ENCODE measurements at regions not wholly inside any gene's neighbourhood (a gene's known extent, or its start where the extent isn't known, plus 50 kb on each side); places are given as distances from the start of the nearest gene placed in this dataset.

DNA sequence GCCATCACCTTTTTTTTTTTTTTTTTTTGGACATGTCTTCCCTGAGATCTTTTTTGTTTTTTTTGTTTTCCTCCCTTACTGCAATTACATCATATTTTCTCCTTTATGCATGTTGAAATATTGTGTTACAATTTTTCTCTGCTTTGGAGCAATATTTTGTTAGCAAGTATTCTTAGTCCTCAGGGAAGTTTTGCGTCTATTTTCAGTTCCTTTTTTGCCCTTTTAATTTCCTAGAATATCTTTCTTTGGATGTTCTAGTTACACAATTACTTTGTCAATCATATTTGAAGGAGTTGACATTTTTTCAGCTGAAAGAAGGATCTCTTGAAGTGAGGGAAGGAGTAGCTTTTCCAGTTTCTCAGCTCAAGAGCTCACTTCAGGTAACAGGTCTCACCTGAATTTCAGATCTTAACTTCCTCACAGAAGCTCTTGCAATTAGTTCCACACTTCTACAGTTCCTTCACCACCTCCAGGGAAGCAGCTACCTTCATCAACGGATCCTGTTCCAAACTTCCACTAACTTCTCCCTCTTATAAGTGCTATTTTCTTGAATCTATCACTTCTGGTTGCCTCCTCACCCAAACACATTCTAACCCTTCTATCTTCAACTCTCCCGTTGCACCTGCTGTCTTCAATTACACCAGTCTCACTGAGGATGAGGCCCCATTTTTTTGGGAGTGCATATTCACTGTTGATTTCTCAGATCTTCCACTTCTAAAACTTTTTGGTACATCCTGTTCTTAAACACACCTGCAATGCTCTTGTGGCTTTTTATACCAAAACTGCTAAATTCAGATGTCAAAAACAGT is 57.8 kb upstream of the CPOX start:
- Histone ChIP-seq H3K79me2 (no peaks in the 10 kb centered on the region), H3K4me1 (ENCODE audit: insufficient read depth) (no peaks in the 10 kb centered on the region), H3K9me3 (ENCODE audit: low read depth) (no peaks in the 10 kb centered on the region), H3K27me3 (no peaks in the 10 kb centered on the region), H2AFZ (no peak overlapping the region), H3K4me3 (no peak overlapping the region), H4K20me1 (ENCODE audit: insufficient read depth, poor library complexity, severe bottlenecking) (no peaks in the 10 kb centered on the region), H3K36me3 (replicated peaks; ENCODE audit: insufficient read depth, low read depth) (no peaks in the 10 kb centered on the region), H3K4me2 (no peak overlapping the region), H3K9me2 (replicated peaks; ENCODE audit: insufficient read depth) (no peaks in the 10 kb centered on the region), H3K27ac (no peak overlapping the region)
- WGBS (ENCODE audit: low lambda C conversion rate, missing lambda C conversion rate), result 84% methylated on average over 3 of the region's 3 CpGs
- no peak for DNase-seq (ENCODE audit: low spot score)
- TF ChIP-seq EZH2 (IDR thresholded peaks at IDR 0.05; ENCODE audit: borderline replicate concordance) (no peak), CTCF (IDR thresholded peaks at IDR 0.05; ENCODE audit: poor library complexity) (no peak), EZH2phosphoT487 (IDR thresholded peaks at IDR 0.05; ENCODE audit: low read depth, severe bottlenecking, unreplicated experiment) (no peak)

GRCh38 chr3:98651780-98652077 is 58.3 kb upstream of the CPOX start:
- H3K4me1 ChIP-seq (ENCODE audit: insufficient read depth), result no peaks in the 10 kb centered on the region
- no peak for DNase-seq (ENCODE audit: low spot score)
- TF ChIP-seq CTCF (IDR thresholded peaks at IDR 0.05; ENCODE audit: poor library complexity) (no peak), EZH2 (IDR thresholded peaks at IDR 0.05; ENCODE audit: borderline replicate concordance) (no peak), EZH2phosphoT487 (IDR thresholded peaks at IDR 0.05; ENCODE audit: low read depth, severe bottlenecking, unreplicated experiment) (no peak)
- no peaks in the 10 kb centered on the region for H3K79me2 ChIP-seq
- H3K4me3 ChIP-seq, result no peak overlapping the region
- H3K4me2 ChIP-seq, result no peak overlapping the region
- H3K9me3 ChIP-seq (ENCODE audit: low read depth), result no peaks in the 10 kb centered on the region
- no peaks in the 10 kb centered on the region for H3K9me2 ChIP-seq (replicated peaks; ENCODE audit: insufficient read depth)
- H3K27ac ChIP-seq, result no peak overlapping the region
- no peaks in the 10 kb centered on the region for H3K36me3 ChIP-seq (replicated peaks; ENCODE audit: insufficient read depth, low read depth)
- H3K27me3 ChIP-seq, result no peaks in the 10 kb centered on the region
- H2AFZ ChIP-seq, result no peak overlapping the region
- no peaks in the 10 kb centered on the region for H4K20me1 ChIP-seq (ENCODE audit: insufficient read depth, poor library complexity, severe bottlenecking)

DNA sequence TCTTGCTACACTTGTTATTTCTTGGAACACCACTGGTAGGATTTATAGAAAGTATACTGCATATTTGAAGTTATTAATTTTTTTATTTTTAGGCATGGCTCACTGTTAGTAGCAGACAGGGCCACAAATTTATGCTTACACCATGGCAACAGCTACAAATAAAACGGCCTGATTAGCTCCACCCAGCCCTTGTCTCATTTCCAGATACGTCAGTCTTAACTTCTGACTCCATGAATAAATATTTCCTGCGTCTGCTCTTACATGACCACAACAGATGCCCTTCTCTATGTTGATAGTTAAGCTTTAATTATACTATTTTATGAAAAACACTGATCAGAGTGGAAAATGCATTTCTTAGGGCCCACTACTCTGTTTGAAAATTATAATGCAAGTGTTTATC is 62.3 kb upstream of the CPOX start:
- no peaks in the 10 kb centered on the region for H3K9me3 ChIP-seq (ENCODE audit: low read depth)
- no peak overlapping the region for H3K4me3 ChIP-seq
- DNase-seq (ENCODE audit: low spot score), result no peak
- H2AFZ ChIP-seq, result no peak overlapping the region
- no peak overlapping the region for H3K4me2 ChIP-seq
- H3K79me2 ChIP-seq, result no peaks in the 10 kb centered on the region
- H3K4me1 ChIP-seq (ENCODE audit: insufficient read depth), result no peaks in the 10 kb centered on the region
- H3K27me3 ChIP-seq, result peaks cover 4% of the 10 kb centered on the region
- H3K9me2 ChIP-seq (replicated peaks; ENCODE audit: insufficient read depth), result no peaks in the 10 kb centered on the region
- no peaks in the 10 kb centered on the region for H4K20me1 ChIP-seq (ENCODE audit: insufficient read depth, poor library complexity, severe bottlenecking)
- H3K27ac ChIP-seq, result no peak overlapping the region
- no peaks in the 10 kb centered on the region for H3K36me3 ChIP-seq (replicated peaks; ENCODE audit: insufficient read depth, low read depth)
- WGBS (ENCODE audit: low lambda C conversion rate, missing lambda C conversion rate), result 81% methylated on average over 3 of the region's 3 CpGs
- TF ChIP-seq CTCF (IDR thresholded peaks at IDR 0.05; ENCODE audit: poor library complexity) (no peak), EZH2 (IDR thresholded peaks at IDR 0.05; ENCODE audit: borderline replicate concordance) (no peak), EZH2phosphoT487 (IDR thresholded peaks at IDR 0.05; ENCODE audit: low read depth, severe bottlenecking, unreplicated experiment) (no peak)

All from hepatocyte (in vitro differentiated cells).